Spleen (tissue), 11 donors: ENCODE measurements at regions not wholly inside any gene's neighbourhood (a gene's known extent, or its start where the extent isn't known, plus 50 kb on each side); places are given as distances from the start of the nearest gene placed in this dataset.

Experiments used
- DNase-seq: peaks from one replicate; pipeline ENCODE4 v3.0.0-alpha.2; 2020
- H3K27ac ChIP-seq, 8 donors: fragments of 200-600 bp; sonication (generic) in 7 of 8; 1 replicate in 4 of 8; 2 replicates in 4 of 8; pipeline versions ENCODE4 v1.5.0 to v1.8.0; 2016 to 2021; ENCODE audit warnings: inconsistent platforms in 4 of 8, mild to moderate bottlenecking in 4 of 8, moderate library complexity in 1 of 8
- H3K27me3 ChIP-seq, 7 donors: fragments of 200-600 bp; sonication (generic) in 6 of 7; replicated peaks in 1 of 7; 1 replicate in 4 of 7; 2 replicates in 3 of 7; pipeline versions ENCODE4 v1.5.0 to v1.8.0; 2016 to 2021; ENCODE audit warnings: inconsistent platforms in 3 of 7, mild to moderate bottlenecking in 1 of 7
- H3K36me3 ChIP-seq, 6 donors: fragments of 200-600 bp; sonication (generic) in 5 of 6; 1 replicate in 4 of 6; 2 replicates in 2 of 6; pipeline versions ENCODE4 v1.5.0 to v1.8.0; 2016 to 2021; ENCODE audit warnings: inconsistent platforms in 2 of 6
- H3K4me1 ChIP-seq, 6 donors: fragments of 200-600 bp; sonication (generic) in 5 of 6; 1 replicate in 3 of 6; 2 replicates in 3 of 6; pipeline versions ENCODE4 v1.5.0 to v1.8.0; 2016 to 2021; ENCODE audit warnings: inconsistent platforms in 3 of 6
- H3K4me3 ChIP-seq, 8 donors: fragments of 200-600 bp; sonication (generic) in 7 of 8; 1 replicate in 4 of 8; 2 replicates in 4 of 8; pipeline versions ENCODE4 v1.5.0 to v1.8.0; 2016 to 2021; ENCODE audit warnings: inconsistent platforms in 4 of 8, mild to moderate bottlenecking in 4 of 8, moderate library complexity in 2 of 8
- H3K9me3 ChIP-seq, 8 donors: fragments of 200-600 bp; sonication (generic) in 7 of 8; 1 replicate in 4 of 8; 2 replicates in 4 of 8; pipeline versions ENCODE4 v1.5.0 to v1.8.0; 2016 to 2021; ENCODE audit warnings: inconsistent platforms in 4 of 8
- POLR2A ChIP-seq, 3 donors: fragments of 450-650 bp; IDR thresholded peaks; one replicate each; pipeline ENCODE4 v1.5.1; 2017; ENCODE audit warnings: antibody characterized with exemption in 3 of 3, mild to moderate bottlenecking in 1 of 3
- POLR2AphosphoS5 ChIP-seq, 3 donors: sonication (generic); formaldehyde crosslinking; IDR thresholded peaks; one replicate each; pipeline ENCODE4 v1.5.1; 2017; ENCODE audit warnings: antibody characterized with exemption in 3 of 3
- WGBS, 5 donors: extraction: QIAGEN DNeasy Blood & Tissue Kit in 3 of 5; methylation state at CpG; one replicate each; pipeline versions ENCODE4 v1.1.5 to v1.1.7; 2013 to 2018; 5-methylcytosine and 5-hydroxymethylcytosine counted together
- intact Hi-C: fragments of 100-400 bp; cut with DNase I; formaldehyde crosslinking; loops from one replicate; pipeline ENCODE4 v1.15.0; 2023; ENCODE audit warnings: low total_unique reads
- TF ChIP-seq, protein P1 (sequence below), 11 experiments: fragments of 200-600 bp in 7 of 11; fragments of 450-650 bp in 4 of 11; sonication (generic) in 4 of 11; IDR thresholded peaks in 8 of 11; conservative IDR thresholded peaks in 3 of 11; 1 replicate in 7 of 11; 2 replicates in 4 of 11; pipeline versions ENCODE4 v1.4.0 to v1.8.0; 2016 to 2021; ENCODE audit warnings: antibody characterized with exemption in 11 of 11, inconsistent platforms in 4 of 11, mild to moderate bottlenecking in 1 of 11
- donor health status: healthy with polysubstance abuse.
- donor health status: DM: no; HTN: no; CAD: no; lungs with moderate emphysema.
- donor health status: DM: no; HTN: no; CAD: no.
- donor health status: Bipolar disorder and iron deficiency.
- donor health status: healthy.
- donor health status: DM: no; HTN: no; CAD: no.
- donor health status: DM: yes; HTN: yes; CAD: no.

GRCh38 chr9:79220666-79221065 lies 351.1 kb upstream of the TLE4 start:
- Histone ChIP-seq H3K4me3 (no peak overlapping the region), H3K27me3 (no peaks in the 10 kb centered on the region), H3K27ac (no peak overlapping the region), H3K4me1 (no peaks in the 10 kb centered on the region), H3K9me3 (no peaks in the 10 kb centered on the region), H3K36me3 (no peaks in the 10 kb centered on the region)
- no peak for TF ChIP-seq POLR2AphosphoS5 (IDR thresholded peaks at IDR 0.05)
- TF ChIP-seq, protein P1, sequence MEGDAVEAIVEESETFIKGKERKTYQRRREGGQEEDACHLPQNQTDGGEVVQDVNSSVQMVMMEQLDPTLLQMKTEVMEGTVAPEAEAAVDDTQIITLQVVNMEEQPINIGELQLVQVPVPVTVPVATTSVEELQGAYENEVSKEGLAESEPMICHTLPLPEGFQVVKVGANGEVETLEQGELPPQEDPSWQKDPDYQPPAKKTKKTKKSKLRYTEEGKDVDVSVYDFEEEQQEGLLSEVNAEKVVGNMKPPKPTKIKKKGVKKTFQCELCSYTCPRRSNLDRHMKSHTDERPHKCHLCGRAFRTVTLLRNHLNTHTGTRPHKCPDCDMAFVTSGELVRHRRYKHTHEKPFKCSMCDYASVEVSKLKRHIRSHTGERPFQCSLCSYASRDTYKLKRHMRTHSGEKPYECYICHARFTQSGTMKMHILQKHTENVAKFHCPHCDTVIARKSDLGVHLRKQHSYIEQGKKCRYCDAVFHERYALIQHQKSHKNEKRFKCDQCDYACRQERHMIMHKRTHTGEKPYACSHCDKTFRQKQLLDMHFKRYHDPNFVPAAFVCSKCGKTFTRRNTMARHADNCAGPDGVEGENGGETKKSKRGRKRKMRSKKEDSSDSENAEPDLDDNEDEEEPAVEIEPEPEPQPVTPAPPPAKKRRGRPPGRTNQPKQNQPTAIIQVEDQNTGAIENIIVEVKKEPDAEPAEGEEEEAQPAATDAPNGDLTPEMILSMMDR (IDR thresholded peaks at IDR 0.05 in 8 of 11, conservative IDR thresholded peaks at IDR 0.05 in 3 of 11), result no peak
- TF ChIP-seq POLR2A (IDR thresholded peaks at IDR 0.05), result no peak
- 64 to 91% (median 84%) methylated on average over 1 of the region's 1 CpG for WGBS, 5 donors
- DNase-seq, result no peak
- intact Hi-C loops, result no loop called here

GRCh38 chr9:79221084-79221483 lies 350.7 kb upstream of the TLE4 start:
- TF ChIP-seq POLR2A (IDR thresholded peaks at IDR 0.05), result no peak
- TF ChIP-seq, protein P1 (IDR thresholded peaks at IDR 0.05 in 8 of 11, conservative IDR thresholded peaks at IDR 0.05 in 3 of 11), result no peak
- TF ChIP-seq POLR2AphosphoS5 (IDR thresholded peaks at IDR 0.05), result no peak
- Histone ChIP-seq H3K9me3 (no peaks in the 10 kb centered on the region), H3K36me3 (no peaks in the 10 kb centered on the region), H3K4me3 (no peak overlapping the region), H3K27me3 (no peaks in the 10 kb centered on the region), H3K4me1 (no peaks in the 10 kb centered on the region), H3K27ac (no peak overlapping the region)
- intact Hi-C loops, result no loop called here
- no peak for DNase-seq
- 31 to 69% (median 47%) methylated on average over 1 of the region's 1 CpG for WGBS, 5 donors

DNA sequence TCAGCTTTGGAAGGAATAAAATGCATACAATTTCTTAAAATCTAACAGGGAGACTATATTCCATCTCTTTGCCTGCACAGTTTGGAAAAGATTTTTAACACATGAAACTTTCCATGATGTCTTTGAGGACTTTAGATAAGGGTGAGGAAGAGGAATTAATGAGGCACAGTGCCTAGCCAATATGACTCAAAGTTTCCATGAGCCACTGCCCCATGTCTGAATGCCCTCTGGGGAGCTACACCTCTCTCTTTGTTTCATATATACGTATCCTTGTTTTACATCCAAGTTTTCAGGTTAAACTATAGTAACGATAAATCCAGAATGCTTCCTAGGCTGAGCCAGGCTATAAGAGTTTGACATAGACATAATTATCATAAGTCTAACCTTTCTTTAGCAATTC lies 349.3 kb upstream of the TLE4 start:
- Histone ChIP-seq H3K9me3 (no peaks in the 10 kb centered on the region), H3K27ac (no peak overlapping the region), H3K36me3 (no peaks in the 10 kb centered on the region), H3K4me1 (no peaks in the 10 kb centered on the region), H3K27me3 (no peaks in the 10 kb centered on the region), H3K4me3 (no peak overlapping the region)
- no peak for DNase-seq
- 88 to 95% (median 90%) methylated on average over 2 of the region's 2 CpGs for WGBS, 5 donors
- TF ChIP-seq POLR2AphosphoS5 (IDR thresholded peaks at IDR 0.05) (no peak), POLR2A (IDR thresholded peaks at IDR 0.05) (no peak)
- TF ChIP-seq, protein P1 (IDR thresholded peaks at IDR 0.05 in 8 of 11, conservative IDR thresholded peaks at IDR 0.05 in 3 of 11), result no peak
- intact Hi-C loops, result no loop called here

DNA sequence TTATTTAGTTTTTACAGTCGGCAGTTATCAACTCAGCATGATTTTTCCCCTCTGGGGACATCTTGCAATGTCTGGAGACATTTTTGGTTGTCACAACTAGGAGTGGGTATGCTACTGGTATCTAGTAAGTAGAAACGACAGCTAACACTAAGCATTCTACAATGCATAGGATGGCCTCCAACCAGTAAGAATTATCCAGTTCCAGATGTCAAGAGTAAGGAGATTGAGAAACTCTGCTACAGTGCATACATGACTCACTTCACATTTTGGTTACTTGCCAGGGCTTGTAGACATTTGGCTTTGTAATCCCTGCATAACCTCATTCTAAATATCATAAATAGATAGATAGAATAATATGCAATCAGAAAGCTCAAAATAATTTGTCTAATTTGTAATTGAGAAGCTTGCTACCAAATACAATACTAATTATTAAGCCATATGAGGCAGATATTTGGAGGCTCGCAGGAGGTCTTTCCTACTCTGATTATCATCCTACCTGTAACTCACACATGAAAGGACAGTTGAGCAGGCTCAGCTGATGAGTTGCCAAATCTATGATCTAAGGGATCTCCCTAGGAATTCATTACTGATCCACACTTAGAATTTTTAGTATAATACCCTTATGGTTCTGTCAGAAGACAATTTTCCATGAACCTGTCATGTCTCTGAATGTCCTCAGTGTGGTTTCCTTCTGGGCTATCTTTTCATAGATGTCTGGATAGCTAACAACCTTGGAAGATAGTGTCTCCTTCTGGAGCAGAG lies 346.9 kb upstream of the TLE4 start:
- H3K27me3 ChIP-seq, result no peaks in the 10 kb centered on the region
- WGBS, 5 donors, result 79 to 84% (median 80%) methylated on average over 3 of the region's 3 CpGs
- TF ChIP-seq, protein P1 (IDR thresholded peaks at IDR 0.05 in 8 of 11, conservative IDR thresholded peaks at IDR 0.05 in 3 of 11), result no peak
- TF ChIP-seq POLR2AphosphoS5 (IDR thresholded peaks at IDR 0.05) (no peak), POLR2A (IDR thresholded peaks at IDR 0.05) (no peak)
- no peak overlapping the region for H3K4me3 ChIP-seq
- intact Hi-C loops, result no loop called here
- no peaks in the 10 kb centered on the region for H3K4me1 ChIP-seq
- no peaks in the 10 kb centered on the region for H3K36me3 ChIP-seq
- no peaks in the 10 kb centered on the region for H3K9me3 ChIP-seq
- DNase-seq, result no peak
- no peak overlapping the region for H3K27ac ChIP-seq
